Fibroblast of pulmonary artery (primary cell): ENCODE measurements at regions not wholly inside any gene's neighbourhood (a gene's known extent, or its start where the extent isn't known, plus 50 kb on each side); places are given as distances from the start of the nearest gene placed in this dataset.

Experiments used
- DNase-seq: peaks from one replicate; pipeline ENCODE4 v3.0.0-alpha.2; 2010; ENCODE audit warnings: low read depth
- H3K4me3 ChIP-seq: replicated peaks from 2 replicates; pipeline ENCODE4 v1.5.1; 2011; ENCODE audit warnings: low read depth, mild to moderate bottlenecking, control low read depth, low read length, moderate library complexity
- TF ChIP-seq, protein P1 (sequence below): IDR thresholded peaks from 2 replicates; pipeline ENCODE4 v1.5.1; 2011; ENCODE audit warnings: mild to moderate bottlenecking, control low read depth, low read length, inconsistent platforms; ENCODE audit errors: missing control alignments

DNA sequence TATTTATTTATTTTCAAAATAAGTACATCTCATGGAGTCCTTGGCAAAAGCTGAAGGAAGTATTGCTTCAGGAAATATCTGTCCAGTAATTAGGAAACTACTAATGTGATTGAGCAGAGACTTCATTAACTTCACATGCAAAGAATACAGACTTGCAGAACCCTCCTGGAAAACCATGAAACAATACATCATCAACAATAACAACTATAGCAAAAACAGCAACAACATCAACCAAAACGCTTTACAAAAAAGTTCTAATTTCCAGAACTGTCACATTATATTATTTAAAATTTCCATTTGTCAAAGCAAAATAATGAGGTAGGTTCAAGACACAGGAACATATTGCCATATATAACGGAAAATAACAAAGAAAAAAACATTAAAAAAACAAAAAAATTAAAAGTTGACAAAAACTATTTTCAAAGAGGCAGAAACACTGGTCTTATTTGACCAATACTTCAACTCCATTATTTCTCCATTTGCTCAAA is 79.8 kb upstream of the TOP3B start:
- TF ChIP-seq, protein P1, sequence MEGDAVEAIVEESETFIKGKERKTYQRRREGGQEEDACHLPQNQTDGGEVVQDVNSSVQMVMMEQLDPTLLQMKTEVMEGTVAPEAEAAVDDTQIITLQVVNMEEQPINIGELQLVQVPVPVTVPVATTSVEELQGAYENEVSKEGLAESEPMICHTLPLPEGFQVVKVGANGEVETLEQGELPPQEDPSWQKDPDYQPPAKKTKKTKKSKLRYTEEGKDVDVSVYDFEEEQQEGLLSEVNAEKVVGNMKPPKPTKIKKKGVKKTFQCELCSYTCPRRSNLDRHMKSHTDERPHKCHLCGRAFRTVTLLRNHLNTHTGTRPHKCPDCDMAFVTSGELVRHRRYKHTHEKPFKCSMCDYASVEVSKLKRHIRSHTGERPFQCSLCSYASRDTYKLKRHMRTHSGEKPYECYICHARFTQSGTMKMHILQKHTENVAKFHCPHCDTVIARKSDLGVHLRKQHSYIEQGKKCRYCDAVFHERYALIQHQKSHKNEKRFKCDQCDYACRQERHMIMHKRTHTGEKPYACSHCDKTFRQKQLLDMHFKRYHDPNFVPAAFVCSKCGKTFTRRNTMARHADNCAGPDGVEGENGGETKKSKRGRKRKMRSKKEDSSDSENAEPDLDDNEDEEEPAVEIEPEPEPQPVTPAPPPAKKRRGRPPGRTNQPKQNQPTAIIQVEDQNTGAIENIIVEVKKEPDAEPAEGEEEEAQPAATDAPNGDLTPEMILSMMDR = no peak
- no peak overlapping the region for H3K4me3 ChIP-seq
- no peak for DNase-seq

GRCh38 chr22:22061085-22062077 is 78.8 kb upstream of the TOP3B start:
- TF ChIP-seq, protein P1 = peak; percentile 38
- H3K4me3 ChIP-seq = no peak overlapping the region
- peak; percentile 69 for DNase-seq

- DNase-seq = peak; percentile 36
Measured at GRCh38 chr22:22060200-22061084, 77.9 kb upstream of the TOP3B start.

GRCh38 chr22:22059291-22060002 is 76.9 kb upstream of the TOP3B start:
- TF ChIP-seq, protein P1 = no peak
- no peak for DNase-seq
- no peak overlapping the region for H3K4me3 ChIP-seq

More at GRCh38 chr22:22060200-22061084, 77.9 kb upstream of the TOP3B start:
- TF ChIP-seq, protein P1 = peak; percentile 69
- no peak overlapping the region for H3K4me3 ChIP-seq

DNA sequence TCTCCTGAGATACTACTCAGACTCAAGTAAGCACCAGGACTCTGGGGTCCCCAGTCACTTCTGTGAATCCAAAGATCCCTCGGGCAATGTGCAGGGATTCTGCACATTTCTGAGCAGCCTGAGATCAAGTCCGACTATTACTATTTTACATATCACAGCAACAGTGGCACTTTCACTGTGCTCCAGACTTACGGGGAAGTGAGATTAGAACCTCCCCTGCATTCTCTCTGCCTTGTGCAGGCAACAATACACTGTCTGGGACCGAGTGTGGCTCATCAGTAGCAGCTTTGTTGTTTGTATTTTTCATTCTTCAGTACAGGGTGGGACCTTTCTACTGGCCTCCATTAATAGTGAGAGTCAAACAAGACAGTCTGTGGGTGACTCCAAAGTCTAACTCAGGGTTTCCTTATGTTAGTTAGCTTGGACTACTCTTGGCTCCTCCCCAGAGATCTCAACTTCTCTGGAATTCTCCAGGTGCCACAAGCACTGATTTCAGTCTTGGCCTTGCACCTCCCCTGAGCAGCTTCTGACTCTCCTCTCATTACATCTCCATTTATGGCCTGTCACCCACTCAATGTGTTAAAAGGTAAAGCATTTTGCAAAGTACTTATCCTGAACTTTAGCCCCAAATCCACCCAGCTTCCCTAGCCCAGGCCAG is 76.2 kb upstream of the TOP3B start:
- no peak for DNase-seq
- no peak overlapping the region for H3K4me3 ChIP-seq
- TF ChIP-seq, protein P1 = no peak
